ENCODE measurements at regions not wholly inside any gene's neighbourhood (a gene's known extent, or its start where the extent isn't known, plus 50 kb on each side); places are given as distances from the start of the nearest gene placed in this dataset.

- intact Hi-C loops (cut with DNase I): no loop called here
- ATAC-seq (ENCODE audit: poor library complexity) (no peak), DNase-seq (no peak)
Observed at GRCh38 chr5:173531863-173532262, 84.6 kb downstream of the BOD1 start.

- no peak for ATAC-seq (ENCODE audit: poor library complexity)
- DNase-seq: no peak
- intact Hi-C loops (cut with DNase I): no loop called here
Observed at GRCh38 chr5:173530547-173530946, 85.9 kb downstream of the BOD1 start.

- ATAC-seq (ENCODE audit: poor library complexity) (no peak), DNase-seq (no peak)
- intact Hi-C loops (cut with DNase I): no loop called here
Observed at GRCh38 chr5:173529861-173530260, 86.6 kb downstream of the BOD1 start.

- intact Hi-C loops (cut with DNase I): no loop called here
- no peak for ATAC-seq (ENCODE audit: poor library complexity)
- no peak for DNase-seq
Observed at GRCh38 chr5:173527671-173528070, 88.8 kb downstream of the BOD1 start.

GRCh38 chr5:173524136-173524535 is 92.3 kb downstream of the BOD1 start:
- DNase-seq (no peak), ATAC-seq (ENCODE audit: poor library complexity) (no peak)
- intact Hi-C loops (cut with DNase I): no loop called here

GRCh38 chr5:173523388-173523787 is 93.1 kb downstream of the BOD1 start:
- ATAC-seq (ENCODE audit: poor library complexity): peak; percentile 36
- DNase-seq: no peak
- intact Hi-C loops (cut with DNase I): no loop called here

- peak; percentile 75 for ATAC-seq (ENCODE audit: poor library complexity)
- intact Hi-C loops (cut with DNase I): no loop called here
- DNase-seq: no peak
Observed at GRCh38 chr5:173522518-173522917, 93.9 kb downstream of the BOD1 start.

- intact Hi-C loops (cut with DNase I): no loop called here
- DNase-seq (no peak), ATAC-seq (ENCODE audit: poor library complexity) (no peak)
Observed at GRCh38 chr5:173518856-173519255, 97.6 kb downstream of the BOD1 start.

GRCh38 chr5:173517648-173518047 is 98.8 kb downstream of the BOD1 start:
- ATAC-seq (ENCODE audit: poor library complexity): no peak
- intact Hi-C loops (cut with DNase I): no loop called here
- DNase-seq: no peak

GRCh38 chr5:173515526-173515925 is 100.9 kb downstream of the BOD1 start:
- DNase-seq (no peak), ATAC-seq (ENCODE audit: poor library complexity) (no peak)
- intact Hi-C loops (cut with DNase I): no loop called here

- no peak for ATAC-seq (ENCODE audit: poor library complexity)
- intact Hi-C loops (cut with DNase I): no loop called here
Observed at GRCh38 chr5:173514661-173515060, 101.8 kb downstream of the BOD1 start.

GRCh38 chr5:173513521-173513991 is 102.9 kb downstream of the BOD1 start:
- no peak for ATAC-seq (ENCODE audit: poor library complexity)
- no peak for DNase-seq
- intact Hi-C loops (cut with DNase I): no loop called here

More at GRCh38 chr5:173514661-173515060, 101.8 kb downstream of the BOD1 start:
- DNase-seq: no peak

- no peak for ATAC-seq (ENCODE audit: poor library complexity)
- no peak for DNase-seq
- intact Hi-C loops (cut with DNase I): no loop called here
Observed at GRCh38 chr5:173512637-173513435, 103.6 kb downstream of the BOD1 start.

GRCh38 chr5:173509060-173509459 is 107.4 kb downstream of the BOD1 start:
- intact Hi-C loops (cut with DNase I): no loop called here
- ATAC-seq (ENCODE audit: poor library complexity): no peak

GRCh38 chr5:173507171-173507570 is 109.3 kb downstream of the BOD1 start:
- DNase-seq: no peak
- no peak for ATAC-seq (ENCODE audit: poor library complexity)
- intact Hi-C loops (cut with DNase I): no loop called here

More at GRCh38 chr5:173509060-173509459, 107.4 kb downstream of the BOD1 start:
- DNase-seq: no peak

- intact Hi-C loops (cut with DNase I): no loop called here
- DNase-seq (no peak), ATAC-seq (ENCODE audit: poor library complexity) (no peak)
Observed at GRCh38 chr5:173505634-173506033, 110.8 kb downstream of the BOD1 start.

GRCh38 chr5:173501922-173502321 is 114.5 kb downstream of the BOD1 start:
- ATAC-seq (ENCODE audit: poor library complexity): no peak
- DNase-seq: no peak
- intact Hi-C loops (cut with DNase I): no loop called here

GRCh38 chr5:173501271-173501670 is 115.2 kb downstream of the BOD1 start:
- ATAC-seq (ENCODE audit: poor library complexity) (no peak), DNase-seq (no peak)
- intact Hi-C loops (cut with DNase I): no loop called here

- intact Hi-C loops (cut with DNase I): no loop called here
- ATAC-seq (ENCODE audit: poor library complexity): no peak
- no peak for DNase-seq
Observed at GRCh38 chr5:173500213-173500560, 116.3 kb downstream of the BOD1 start.

GRCh38 chr5:173499471-173500212 is 116.8 kb downstream of the BOD1 start:
- peak; percentile 69 for DNase-seq
- peak; percentile 55 for ATAC-seq (ENCODE audit: poor library complexity)
- intact Hi-C loops (cut with DNase I): no loop called here
